HG03469 (cell line): ENCODE measurements at regions not wholly inside any gene's neighbourhood (a gene's known extent, or its start where the extent isn't known, plus 50 kb on each side); places are given as distances from the start of the nearest gene placed in this dataset.
"Not testable (repeated sequence)": the region's sequence is repeated elsewhere in the genome, so short reads cannot be mapped to it uniquely, and the experiment has no call there.

Source experiments
- ATAC-seq: cut with Tn5 transposase; IDR thresholded peaks from one replicate; pipeline ENCODE4 v1.9.1; 2021; ENCODE audit warnings: mild to moderate bottlenecking, moderate library complexity, moderate number of reproducible peaks; ENCODE audit not compliant: unreplicated experiment

GRCh38 chr15:93762036-93762435, 469.3 kb upstream of the MCTP2 start:
- ATAC-seq = no peak

- ATAC-seq = no peak
Measured at GRCh38 chr15:93759629-93760028, 471.7 kb upstream of the MCTP2 start.

- ATAC-seq = no peak
Measured at GRCh38 chr15:93758824-93759223, 472.5 kb upstream of the MCTP2 start.

- no peak for ATAC-seq
Measured at GRCh38 chr15:93748710-93749109, 482.7 kb upstream of the MCTP2 start.

GRCh38 chr15:93734976-93735375, 496.4 kb upstream of the MCTP2 start:
- not testable (repeated sequence) for ATAC-seq

DNA sequence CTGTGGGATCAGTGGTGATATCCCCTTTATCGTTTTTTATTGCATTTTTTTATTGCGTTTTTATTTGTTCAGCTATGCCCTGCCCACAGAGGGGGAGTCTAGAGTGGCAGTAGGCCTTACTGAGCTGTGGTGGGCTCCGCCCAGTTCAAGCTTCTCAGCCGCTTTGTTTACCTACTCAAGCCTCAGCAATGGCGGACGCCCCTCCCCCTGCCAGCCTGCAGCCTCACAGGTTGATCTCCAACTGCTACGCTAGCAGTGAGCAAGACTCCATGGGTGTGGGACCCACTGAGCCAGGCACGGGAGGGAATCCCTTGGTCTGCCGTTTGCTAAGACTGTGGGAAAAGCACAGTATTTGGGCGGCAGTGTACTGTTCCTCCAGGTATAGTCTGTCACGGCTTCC, 500.6 kb upstream of the MCTP2 start:
- no peak for ATAC-seq

- no peak for ATAC-seq
Measured at GRCh38 chr15:93722165-93722564, 509.2 kb upstream of the MCTP2 start.

DNA sequence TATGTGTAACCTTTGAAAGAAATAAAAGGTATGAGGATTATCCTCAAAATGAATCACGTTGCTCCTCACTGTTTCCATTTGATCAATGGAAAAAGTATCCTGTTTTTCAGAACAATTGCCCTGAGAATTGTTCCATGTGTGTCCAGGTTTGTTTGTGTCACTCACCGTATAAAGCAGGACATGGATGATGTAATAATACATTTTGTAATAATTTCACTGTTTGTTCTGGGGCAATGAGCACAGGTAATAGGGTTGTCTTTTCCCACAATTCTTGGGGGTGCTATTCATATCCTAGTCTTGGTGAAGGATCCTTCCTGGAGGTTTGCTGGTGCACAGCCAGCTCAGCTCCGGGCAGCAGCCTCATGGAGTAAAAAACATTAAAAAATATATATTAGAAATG, 510.8 kb upstream of the MCTP2 start:
- no peak for ATAC-seq

- ATAC-seq = no peak
Measured at GRCh38 chr15:93719921-93720351, 511.4 kb upstream of the MCTP2 start.

DNA sequence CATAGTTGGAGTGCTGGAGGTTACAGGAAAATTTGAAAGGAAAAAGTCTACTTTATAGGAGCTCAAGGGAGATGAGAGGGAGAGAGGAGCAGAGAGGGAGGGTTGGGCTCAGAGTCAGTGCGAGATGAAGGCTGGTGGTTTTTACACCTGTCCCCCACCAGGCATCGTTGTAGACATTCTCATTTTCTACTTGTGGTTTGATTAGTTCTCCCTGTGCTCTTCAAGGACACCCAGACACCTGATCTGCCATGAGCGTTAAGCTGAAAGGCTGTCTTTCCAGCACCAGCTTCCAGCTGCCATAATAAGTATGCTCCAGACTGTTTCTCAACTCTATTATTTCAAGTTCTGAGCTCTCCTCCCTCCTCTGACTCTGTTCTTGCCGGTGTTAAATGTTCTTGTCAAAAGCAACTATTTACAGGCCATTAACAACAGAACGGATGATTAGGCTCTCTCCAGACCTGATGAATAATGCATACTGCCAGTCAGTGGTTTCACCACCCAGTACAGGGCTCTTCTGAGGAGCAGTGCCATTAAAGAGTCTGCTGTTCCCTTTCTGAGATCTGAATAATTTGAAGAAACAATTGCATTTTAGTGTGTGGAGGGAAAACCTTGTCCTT, 514.6 kb upstream of the MCTP2 start:
- no peak for ATAC-seq

GRCh38 chr15:93709708-93710107, 521.7 kb upstream of the MCTP2 start:
- ATAC-seq = no peak

DNA sequence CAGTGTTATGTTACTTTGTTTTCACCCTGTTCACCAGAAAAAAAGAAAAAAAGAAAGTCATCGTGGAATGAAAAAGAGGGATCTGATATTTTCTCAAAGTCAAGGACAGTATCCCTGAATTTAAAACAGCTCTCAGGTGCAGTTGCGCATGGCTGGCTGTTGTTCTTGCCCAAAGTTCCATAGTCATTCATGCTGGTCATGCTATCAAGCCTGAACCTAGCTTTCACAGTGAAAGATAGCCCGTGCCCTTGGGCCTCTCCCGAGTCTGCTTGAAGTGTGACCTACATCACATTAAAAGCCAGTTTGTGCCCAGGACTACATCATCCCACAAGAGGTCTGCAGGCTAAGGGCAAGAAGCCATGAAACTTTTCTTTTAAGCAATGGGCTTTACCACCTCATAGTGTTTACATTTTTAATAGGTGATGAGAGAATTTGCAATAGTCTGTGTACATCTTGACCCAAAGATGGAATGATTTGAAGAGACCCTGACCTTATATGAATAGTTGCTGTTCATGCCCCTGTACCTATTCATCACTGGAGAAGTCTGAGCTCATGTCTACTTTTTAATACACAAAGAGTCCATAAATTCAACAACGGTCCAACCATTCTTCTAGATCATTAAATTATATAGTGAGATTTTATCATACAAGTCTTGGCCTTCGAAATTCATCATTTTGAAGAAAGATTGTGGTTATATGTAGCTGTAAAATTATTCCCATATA, 522.5 kb upstream of the MCTP2 start:
- no peak for ATAC-seq

DNA sequence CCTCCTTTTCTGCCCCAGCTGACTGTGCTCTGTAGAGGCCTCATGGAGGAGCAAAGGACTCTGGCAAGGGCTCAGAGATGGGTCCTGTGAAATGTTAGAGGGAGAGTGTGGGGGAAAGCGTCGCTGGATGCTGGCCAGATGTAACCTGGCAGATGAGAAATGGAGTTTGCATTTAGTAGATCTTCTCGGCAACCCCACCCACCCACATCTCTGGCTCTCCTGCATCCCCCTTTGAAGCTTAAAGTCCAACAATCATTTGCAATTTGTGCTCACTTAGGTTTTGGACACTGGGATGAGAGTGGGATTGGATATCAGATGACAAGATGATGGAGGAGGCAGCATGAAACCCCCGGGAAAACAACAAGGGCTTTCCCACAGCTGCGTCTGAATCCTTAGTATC, 523.6 kb upstream of the MCTP2 start:
- ATAC-seq = no peak

DNA sequence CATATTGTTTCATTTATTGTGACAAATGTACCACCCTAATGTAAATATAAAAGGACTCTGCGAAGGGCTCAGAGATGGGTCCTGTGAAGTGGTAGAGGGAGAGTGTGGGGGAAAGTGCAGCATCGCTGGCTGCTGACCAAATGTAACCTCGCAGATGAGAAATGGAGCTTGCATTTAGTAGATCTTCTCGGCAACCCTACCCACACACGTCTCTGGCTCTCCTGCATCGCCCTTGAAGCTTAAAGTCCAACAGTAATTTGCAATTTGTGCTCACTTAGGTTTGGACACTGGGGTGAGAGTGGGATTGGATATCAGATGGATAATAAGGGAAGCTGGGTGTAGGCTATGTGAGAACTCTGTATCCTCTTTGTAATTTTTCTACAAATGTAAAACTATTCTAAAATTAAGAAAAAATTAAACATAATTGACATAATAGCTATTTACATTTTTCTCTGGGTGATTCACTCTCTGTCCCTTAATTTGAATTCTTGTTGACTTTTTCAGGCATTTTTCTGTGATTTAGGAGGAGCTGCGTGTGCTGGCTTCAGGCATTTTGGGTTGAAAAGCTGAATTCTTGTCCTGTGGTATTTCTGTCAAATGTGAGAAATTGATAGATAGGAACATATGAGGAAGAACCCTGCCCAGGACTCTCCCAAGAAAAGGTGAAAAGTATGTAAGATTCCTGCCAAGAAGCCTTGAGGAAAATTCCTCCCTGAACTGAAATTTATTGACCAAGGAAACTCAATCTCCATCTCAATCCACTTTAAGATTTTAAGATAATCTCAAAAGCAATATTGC, 524.7 kb upstream of the MCTP2 start:
- no peak for ATAC-seq

DNA sequence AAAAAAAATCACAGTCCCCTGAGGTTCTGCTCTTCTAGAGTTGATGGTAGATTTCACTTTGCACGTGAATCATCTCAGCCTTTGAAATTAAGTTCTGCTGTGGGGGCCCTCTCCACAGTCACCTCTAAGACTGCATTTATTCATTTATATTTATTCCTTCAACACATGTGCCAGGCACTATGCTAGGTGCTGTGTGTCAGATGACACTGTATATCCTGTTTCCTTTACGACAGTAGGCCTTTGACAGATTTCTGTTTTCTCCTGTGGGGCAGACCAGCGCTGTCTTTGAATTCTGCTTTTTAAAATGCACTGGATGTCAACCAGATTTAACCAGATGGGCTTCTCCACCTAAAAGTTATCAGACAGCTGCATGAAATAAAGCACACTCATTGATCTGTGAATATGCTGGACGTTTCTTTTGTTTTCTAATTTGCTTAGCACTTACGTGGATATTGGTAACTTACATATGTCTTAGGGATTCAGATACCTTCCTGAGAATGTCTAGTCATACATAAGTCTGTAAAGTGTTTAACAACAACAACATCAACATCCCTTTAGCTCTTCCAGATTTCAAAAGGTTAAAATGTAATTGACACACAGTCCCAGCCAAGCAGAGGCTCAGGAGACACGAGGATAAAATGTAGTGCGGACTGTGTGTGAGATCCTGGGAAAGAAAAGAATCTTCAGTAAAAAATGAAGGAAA, 525.5 kb upstream of the MCTP2 start:
- no peak for ATAC-seq

DNA sequence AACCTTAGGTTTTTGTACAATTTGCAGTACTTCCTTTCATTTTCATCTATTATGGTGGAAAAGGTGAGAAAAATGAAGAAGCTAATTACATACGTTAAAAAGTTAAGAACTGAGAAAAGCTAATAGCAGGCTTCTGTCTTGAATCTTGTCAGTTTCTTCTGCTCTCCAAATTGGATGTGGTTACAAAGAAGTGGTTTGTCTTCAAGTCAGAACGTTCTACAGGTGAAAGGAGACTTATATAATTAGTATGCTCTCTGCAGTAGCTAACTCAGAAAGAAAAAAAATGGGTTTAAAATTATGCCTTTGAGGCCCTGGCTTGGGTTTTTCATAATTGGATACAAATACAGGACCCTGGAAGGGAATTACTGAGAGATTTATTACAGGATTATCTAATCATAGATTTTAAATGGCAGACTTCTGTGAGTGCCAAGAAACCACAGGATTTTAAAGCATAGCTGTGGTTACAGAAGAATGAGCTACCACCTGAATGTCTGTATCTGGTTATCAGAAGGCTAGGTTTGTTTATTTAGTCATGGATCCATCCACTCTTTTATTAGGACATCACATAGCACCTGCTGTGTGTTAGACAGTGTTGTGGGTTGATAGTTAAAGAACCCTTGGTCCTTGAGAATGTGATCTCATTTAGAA, 528.1 kb upstream of the MCTP2 start:
- ATAC-seq = no peak

DNA sequence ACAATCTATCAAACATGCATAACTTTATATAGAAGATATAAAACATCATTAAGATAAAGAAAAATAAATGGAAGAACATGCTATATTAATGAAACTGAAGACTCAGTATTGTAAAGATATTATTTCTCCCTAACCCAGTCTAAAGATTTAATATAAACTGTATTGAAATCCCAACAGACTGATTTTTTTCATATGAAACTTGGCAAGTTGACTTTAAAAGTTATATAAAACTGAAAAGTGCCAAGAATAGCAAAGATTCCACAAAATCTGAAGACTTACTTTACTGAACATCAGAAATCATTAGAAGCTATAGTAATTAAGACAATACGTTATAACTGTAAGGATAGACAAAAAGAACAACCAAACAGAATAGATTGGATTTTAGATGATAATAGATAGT, 531.3 kb upstream of the MCTP2 start:
- ATAC-seq = no peak

DNA sequence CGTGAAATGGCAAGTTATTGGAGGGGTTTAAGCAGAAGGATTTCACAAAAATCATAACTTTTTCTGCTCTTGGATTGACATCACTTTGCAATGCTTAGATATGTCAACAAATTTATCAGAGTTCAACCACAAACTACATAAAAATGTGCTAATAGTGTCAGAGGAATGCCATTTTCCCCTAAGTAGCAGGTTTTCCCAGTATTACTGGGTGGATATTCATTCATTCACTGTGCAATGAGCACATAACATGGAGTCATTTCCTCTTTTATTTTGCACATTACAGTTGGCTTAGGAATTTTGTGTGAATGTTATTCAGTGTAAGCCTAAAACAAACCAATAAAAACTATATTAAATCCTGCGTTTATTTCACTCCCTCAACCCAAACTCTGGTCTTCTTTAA, 537.3 kb upstream of the MCTP2 start:
- no peak for ATAC-seq

DNA sequence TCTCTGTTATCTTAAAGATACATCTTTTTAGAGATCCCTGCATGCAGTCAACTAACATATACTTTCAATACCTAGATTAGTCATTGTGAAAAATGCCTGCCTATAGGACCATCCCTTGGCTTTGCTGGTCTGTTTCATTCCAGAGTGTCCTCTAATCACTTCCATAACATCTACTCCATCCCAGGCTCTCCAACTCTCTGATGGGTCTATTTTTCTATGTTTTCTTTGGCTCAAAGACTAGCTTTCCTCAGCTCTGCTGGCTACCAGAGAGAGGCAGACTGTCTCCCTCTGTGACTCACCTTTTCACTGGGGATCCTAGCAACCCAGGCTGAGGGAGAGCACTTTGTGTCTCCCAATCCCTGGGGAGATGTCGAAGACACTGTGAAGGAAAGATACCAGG, 547.7 kb upstream of the MCTP2 start:
- ATAC-seq = no peak

DNA sequence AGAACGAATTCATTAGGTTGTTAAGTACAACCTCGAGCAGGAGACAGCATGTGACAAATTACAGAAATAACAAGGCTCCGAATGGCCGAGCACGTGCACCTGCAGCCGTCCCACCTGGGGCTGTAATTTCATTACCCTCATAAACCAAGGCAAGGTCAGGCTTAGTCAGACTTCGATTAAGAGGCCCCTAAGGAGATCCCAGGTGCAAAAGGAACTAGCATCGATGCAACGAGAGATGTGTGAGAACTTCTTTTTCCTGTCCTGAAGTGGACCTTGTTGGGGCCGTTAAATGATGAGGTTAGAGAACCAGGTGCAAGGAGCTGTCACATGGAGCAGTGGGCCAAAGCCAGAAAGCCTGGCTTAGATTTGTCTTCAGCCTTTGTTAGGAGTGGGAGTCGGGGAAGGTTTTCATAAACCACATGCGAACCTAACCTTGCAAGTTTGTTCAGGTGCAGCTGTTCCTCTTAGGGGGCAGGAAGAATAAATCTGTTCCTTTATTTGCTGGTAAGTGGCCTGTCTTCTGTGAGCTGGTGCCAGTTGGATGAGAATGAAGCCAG, 559.9 kb upstream of the MCTP2 start:
- ATAC-seq = no peak

- ATAC-seq = no peak
Measured at GRCh38 chr15:93670931-93671330, 560.4 kb upstream of the MCTP2 start.
